ENCODE measurements at regions not wholly inside any gene's neighbourhood (a gene's known extent, or its start where the extent isn't known, plus 50 kb on each side); places are given as distances from the start of the nearest gene placed in this dataset.

DNA sequence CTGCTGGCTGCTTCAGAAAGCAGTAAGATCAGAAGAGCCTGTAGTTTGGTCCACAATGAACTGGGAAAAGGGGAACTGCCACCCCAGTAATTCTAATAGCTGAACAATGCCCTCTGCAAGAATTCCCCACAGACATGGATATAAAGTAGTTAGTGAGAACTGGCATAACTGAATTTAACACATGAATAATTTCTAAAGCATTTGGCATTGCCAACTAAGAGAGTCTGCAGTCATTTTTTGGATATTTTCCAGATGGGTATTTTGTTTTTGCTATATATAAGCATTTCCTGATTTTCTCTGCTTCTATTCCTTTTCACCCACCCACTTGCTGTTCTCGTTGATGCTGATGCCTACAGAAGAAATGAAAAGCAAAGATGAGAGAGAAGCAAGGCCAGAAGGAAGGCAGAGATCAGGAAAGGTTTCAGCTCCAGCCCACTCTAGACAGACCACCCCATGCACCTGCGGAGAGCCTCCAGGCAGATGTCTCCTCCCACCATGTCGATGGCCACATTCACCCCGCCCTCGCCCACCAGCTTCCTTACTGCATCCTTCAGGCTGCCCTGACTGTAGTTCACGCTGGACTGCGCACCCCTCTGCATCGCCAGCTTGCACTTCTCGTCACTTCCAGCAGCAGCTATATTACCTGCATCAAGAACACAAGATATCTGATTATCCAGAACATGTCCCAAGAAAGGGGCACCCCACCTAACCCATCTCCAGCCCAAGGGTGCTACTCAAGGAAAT is 55.9 kb upstream of the SEC16B start:
- dilution Hi-C loops (cut with MboI; ENCODE audit: extremely low pct_ligation_motif_present, low sequenced_read_pairs): no loop called here
- Histone ChIP-seq H3K79me2 (ENCODE audit: control insufficient read depth, insufficient read depth, low read length) (no peaks in the 10 kb centered on the region), H3K9me3 (ENCODE audit: control insufficient read depth, low read depth, low read length) (no peaks in the 10 kb centered on the region), H3K4me3 (ENCODE audit: control insufficient read depth in 2 of 3, extremely low read depth in 1 of 3, insufficient read depth in 2 of 3, low read depth in 1 of 3, low read length in 3 of 3) (no peak overlapping the region), H3K36me3 (ENCODE audit: control insufficient read depth in 2 of 2, extremely low read depth in 1 of 2, insufficient read depth in 2 of 2, low read length in 2 of 2) (no peaks in the 10 kb centered on the region), H4K20me1 (ENCODE audit: control insufficient read depth, extremely low read depth, insufficient read depth, low read length) (no peaks in the 10 kb centered on the region), H3K9ac (ENCODE audit: control insufficient read depth, extremely low read depth, insufficient read depth, low read length) (no peak overlapping the region), H3K4me2 (ENCODE audit: control insufficient read depth, extremely low read depth, insufficient read depth, low read depth, low read length) (no peak overlapping the region), H3K27ac (ENCODE audit: control insufficient read depth, insufficient read depth, low read length) (no peak overlapping the region), H3K27me3 (ENCODE audit: control insufficient read depth, extremely low read depth, insufficient read depth, low read length) (no peaks in the 10 kb centered on the region), H2AFZ (ENCODE audit: control insufficient read depth, low read length) (no peak overlapping the region), H3K9me1 (ENCODE audit: control insufficient read depth, extremely low read depth, insufficient read depth, low read length) (no peaks in the 10 kb centered on the region), H3K4me1 (ENCODE audit: control insufficient read depth, extremely low read depth, insufficient read depth, low read length) (no peaks in the 10 kb centered on the region)
- DNase-seq (ENCODE audit: low read depth, low spot score) (no peak), FAIRE-seq (no peak)
- TF ChIP-seq EZH2 (IDR thresholded peaks at IDR 0.05; ENCODE audit: low read length): no peak
- TF ChIP-seq, protein P1, sequence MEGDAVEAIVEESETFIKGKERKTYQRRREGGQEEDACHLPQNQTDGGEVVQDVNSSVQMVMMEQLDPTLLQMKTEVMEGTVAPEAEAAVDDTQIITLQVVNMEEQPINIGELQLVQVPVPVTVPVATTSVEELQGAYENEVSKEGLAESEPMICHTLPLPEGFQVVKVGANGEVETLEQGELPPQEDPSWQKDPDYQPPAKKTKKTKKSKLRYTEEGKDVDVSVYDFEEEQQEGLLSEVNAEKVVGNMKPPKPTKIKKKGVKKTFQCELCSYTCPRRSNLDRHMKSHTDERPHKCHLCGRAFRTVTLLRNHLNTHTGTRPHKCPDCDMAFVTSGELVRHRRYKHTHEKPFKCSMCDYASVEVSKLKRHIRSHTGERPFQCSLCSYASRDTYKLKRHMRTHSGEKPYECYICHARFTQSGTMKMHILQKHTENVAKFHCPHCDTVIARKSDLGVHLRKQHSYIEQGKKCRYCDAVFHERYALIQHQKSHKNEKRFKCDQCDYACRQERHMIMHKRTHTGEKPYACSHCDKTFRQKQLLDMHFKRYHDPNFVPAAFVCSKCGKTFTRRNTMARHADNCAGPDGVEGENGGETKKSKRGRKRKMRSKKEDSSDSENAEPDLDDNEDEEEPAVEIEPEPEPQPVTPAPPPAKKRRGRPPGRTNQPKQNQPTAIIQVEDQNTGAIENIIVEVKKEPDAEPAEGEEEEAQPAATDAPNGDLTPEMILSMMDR (optimal IDR thresholded peaks at IDR 0.05 in 1 of 3, IDR thresholded peaks at IDR 0.05 in 1 of 3, conservative IDR thresholded peaks at IDR 0.05 in 1 of 3; ENCODE audit: extremely low read depth in 1 of 3, insufficient read depth in 2 of 3, low read length in 3 of 3): no peak

DNA sequence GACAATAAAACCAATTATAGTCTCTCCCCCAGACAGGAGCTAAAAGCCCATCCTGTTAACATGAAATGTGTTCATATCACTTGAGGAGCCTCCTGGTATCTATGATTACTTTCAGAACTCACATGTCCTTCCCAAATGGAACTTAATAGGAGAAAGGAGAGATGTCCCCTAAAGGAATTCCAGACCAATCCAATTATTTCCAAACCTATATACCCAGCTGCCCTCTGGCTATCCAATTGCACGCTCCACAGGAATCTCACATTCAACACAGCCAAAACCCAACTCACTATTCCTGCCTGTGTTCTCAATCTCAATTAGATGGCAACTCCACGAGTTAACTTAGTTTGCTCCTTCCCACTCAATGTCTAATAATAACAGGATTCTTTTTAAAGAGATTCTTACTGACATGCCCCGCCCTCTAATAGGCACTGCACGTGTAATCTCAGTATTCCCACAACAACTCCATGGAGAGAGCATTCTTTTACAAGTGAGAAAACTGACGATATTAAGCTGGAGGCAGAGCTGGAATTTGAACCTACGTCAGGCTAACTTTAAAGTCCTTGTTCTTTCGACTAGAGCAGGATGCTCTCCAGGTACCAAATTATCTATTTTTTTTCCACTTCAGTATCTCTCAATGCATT is 59.1 kb upstream of the SEC16B start:
- Histone ChIP-seq H3K79me2 (ENCODE audit: control insufficient read depth, insufficient read depth, low read length) (no peaks in the 10 kb centered on the region), H3K36me3 (ENCODE audit: control insufficient read depth in 2 of 2, extremely low read depth in 1 of 2, insufficient read depth in 2 of 2, low read length in 2 of 2) (no peaks in the 10 kb centered on the region), H2AFZ (ENCODE audit: control insufficient read depth, low read length) (no peak overlapping the region), H3K9me1 (ENCODE audit: control insufficient read depth, extremely low read depth, insufficient read depth, low read length) (no peaks in the 10 kb centered on the region), H3K4me1 (ENCODE audit: control insufficient read depth, extremely low read depth, insufficient read depth, low read length) (no peaks in the 10 kb centered on the region), H3K27ac (ENCODE audit: control insufficient read depth, insufficient read depth, low read length) (no peak overlapping the region), H3K9ac (ENCODE audit: control insufficient read depth, extremely low read depth, insufficient read depth, low read length) (no peak overlapping the region), H4K20me1 (ENCODE audit: control insufficient read depth, extremely low read depth, insufficient read depth, low read length) (no peaks in the 10 kb centered on the region), H3K4me3 (ENCODE audit: control insufficient read depth in 2 of 3, extremely low read depth in 1 of 3, insufficient read depth in 2 of 3, low read depth in 1 of 3, low read length in 3 of 3) (no peak overlapping the region), H3K4me2 (ENCODE audit: control insufficient read depth, extremely low read depth, insufficient read depth, low read depth, low read length) (no peak overlapping the region), H3K27me3 (ENCODE audit: control insufficient read depth, extremely low read depth, insufficient read depth, low read length) (no peaks in the 10 kb centered on the region), H3K9me3 (ENCODE audit: control insufficient read depth, low read depth, low read length) (no peaks in the 10 kb centered on the region)
- no peak for DNase-seq (ENCODE audit: low read depth, low spot score)
- TF ChIP-seq, protein P1 (optimal IDR thresholded peaks at IDR 0.05 in 1 of 3, IDR thresholded peaks at IDR 0.05 in 1 of 3, conservative IDR thresholded peaks at IDR 0.05 in 1 of 3; ENCODE audit: extremely low read depth in 1 of 3, insufficient read depth in 2 of 3, low read length in 3 of 3): no peak
- TF ChIP-seq EZH2 (IDR thresholded peaks at IDR 0.05; ENCODE audit: low read length): no peak
- dilution Hi-C loops (cut with MboI; ENCODE audit: extremely low pct_ligation_motif_present, low sequenced_read_pairs): no loop called here
- FAIRE-seq: no peak

Measured in keratinocyte (primary cell).